ENCODE measurements at regions not wholly inside any gene's neighbourhood (a gene's known extent, or its start where the extent isn't known, plus 50 kb on each side); places are given as distances from the start of the nearest gene placed in this dataset.
A peak's percentile ranks its signal among the peaks of the same experiment; 100 is the strongest.
"Not testable (repeated sequence)": the region's sequence is repeated elsewhere in the genome, so short reads cannot be mapped to it uniquely, and the experiment has no call there.

GRCh38 chr3:74039105-74039504 is 414.4 kb upstream of the PDZRN3 start:
- no peak for DNase-seq

GRCh38 chr3:74036568-74036967 is 411.8 kb upstream of the PDZRN3 start:
- DNase-seq, result no peak

- no peak for DNase-seq
Observed at GRCh38 chr3:74036102-74036501, 411.4 kb upstream of the PDZRN3 start.

- no peak for DNase-seq
Observed at GRCh38 chr3:74033806-74034205, 409.1 kb upstream of the PDZRN3 start.

- DNase-seq, result no peak
Observed at GRCh38 chr3:74033381-74033780, 408.6 kb upstream of the PDZRN3 start.

- DNase-seq, result no peak
Observed at GRCh38 chr3:74027121-74027520, 402.4 kb upstream of the PDZRN3 start.

GRCh38 chr3:74023395-74023794 is 398.7 kb upstream of the PDZRN3 start:
- no peak for DNase-seq

GRCh38 chr3:74021449-74021848 is 396.7 kb upstream of the PDZRN3 start:
- no peak for DNase-seq

GRCh38 chr3:74009961-74010844 is 385.5 kb upstream of the PDZRN3 start:
- DNase-seq, result no peak

GRCh38 chr3:74004386-74004785 is 379.6 kb upstream of the PDZRN3 start:
- DNase-seq, result no peak

- no peak for DNase-seq
Observed at GRCh38 chr3:74003734-74004133, 379.0 kb upstream of the PDZRN3 start.

- no peak for DNase-seq
Observed at GRCh38 chr3:74001436-74001835, 376.7 kb upstream of the PDZRN3 start.

GRCh38 chr3:74000725-74001124 is 376.0 kb upstream of the PDZRN3 start:
- peak in 1 of 2 experiments; percentile 25 for DNase-seq

- peak in 1 of 2 experiments; percentile 64 for DNase-seq
Observed at GRCh38 chr3:73999501-73999900, 374.8 kb upstream of the PDZRN3 start.

GRCh38 chr3:73990691-73991090 is 365.9 kb upstream of the PDZRN3 start:
- DNase-seq, result not testable (repeated sequence)

- no peak for DNase-seq
Observed at GRCh38 chr3:73966733-73967132, 342.0 kb upstream of the PDZRN3 start.

GRCh38 chr3:73964818-73965217 is 340.1 kb upstream of the PDZRN3 start:
- DNase-seq, result no peak

- no peak for DNase-seq
Observed at GRCh38 chr3:73955494-73956070, 330.8 kb upstream of the PDZRN3 start.

GRCh38 chr3:73954506-73954905 is 329.8 kb upstream of the PDZRN3 start:
- no peak for DNase-seq

GRCh38 chr3:73952781-73953180 is 328.0 kb upstream of the PDZRN3 start:
- no peak for DNase-seq

- DNase-seq, result no peak
Observed at GRCh38 chr3:73950865-73951558, 326.3 kb upstream of the PDZRN3 start.

- DNase-seq, result no peak
Observed at GRCh38 chr3:73945541-73945940, 320.8 kb upstream of the PDZRN3 start.

GRCh38 chr3:73939985-73940384 is 315.2 kb upstream of the PDZRN3 start:
- DNase-seq, result no peak

- no peak for DNase-seq
Observed at GRCh38 chr3:73933585-73933984, 308.8 kb upstream of the PDZRN3 start.
